Mucosa of stomach (tissue), 1 donor: ENCODE measurements at regions not wholly inside any gene's neighbourhood (a gene's known extent, or its start where the extent isn't known, plus 50 kb on each side); places are given as distances from the start of the nearest gene placed in this dataset.

Experiments used
- H3K27me3 ChIP-seq: one replicate; pipeline ENCODE4 v1.7.0; 2013; ENCODE audit warnings: mild to moderate bottlenecking, low read length; ENCODE audit not compliant: control insufficient read depth, insufficient read depth
- H3K36me3 ChIP-seq: one replicate; pipeline ENCODE4 v1.7.0; 2013; ENCODE audit warnings: low read length; ENCODE audit not compliant: control insufficient read depth, insufficient read depth
- H3K4me1 ChIP-seq: one replicate; pipeline ENCODE4 v1.7.0; 2013; ENCODE audit warnings: mild to moderate bottlenecking, low read length; ENCODE audit not compliant: control insufficient read depth, insufficient read depth
- H3K4me3 ChIP-seq: one replicate; pipeline ENCODE4 v1.7.0; 2013; ENCODE audit warnings: low read length
- H3K9ac ChIP-seq: one replicate; pipeline ENCODE4 v1.7.0; 2013; ENCODE audit warnings: mild to moderate bottlenecking, low read length, moderate library complexity
- H3K9me3 ChIP-seq: one replicate; pipeline ENCODE4 v1.7.0; 2013; ENCODE audit warnings: mild to moderate bottlenecking, low read length, moderate library complexity; ENCODE audit not compliant: control insufficient read depth
- donor health status: Pancreatic carcinoma.

DNA sequence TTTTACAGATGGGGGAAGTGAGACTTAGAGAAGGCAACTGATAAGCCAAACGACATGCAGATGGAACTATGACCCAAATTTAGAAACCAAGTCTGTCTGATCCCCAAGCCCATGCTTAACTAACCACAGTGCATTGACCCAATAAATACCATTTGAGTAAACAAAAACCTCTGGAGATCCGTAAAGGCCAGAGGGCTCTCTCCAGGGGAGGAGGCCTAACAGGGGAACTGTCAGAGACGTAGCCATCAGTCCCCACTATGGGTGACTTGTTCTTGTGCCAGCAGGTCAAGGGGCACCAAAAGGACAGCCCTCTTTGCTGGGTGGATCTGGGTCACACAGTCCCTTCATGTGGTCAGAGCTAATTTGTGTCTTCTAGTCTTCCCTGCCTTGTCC is 420.2 kb downstream of the BCOR start:
- no peaks in the 10 kb centered on the region for H3K36me3 ChIP-seq

DNA sequence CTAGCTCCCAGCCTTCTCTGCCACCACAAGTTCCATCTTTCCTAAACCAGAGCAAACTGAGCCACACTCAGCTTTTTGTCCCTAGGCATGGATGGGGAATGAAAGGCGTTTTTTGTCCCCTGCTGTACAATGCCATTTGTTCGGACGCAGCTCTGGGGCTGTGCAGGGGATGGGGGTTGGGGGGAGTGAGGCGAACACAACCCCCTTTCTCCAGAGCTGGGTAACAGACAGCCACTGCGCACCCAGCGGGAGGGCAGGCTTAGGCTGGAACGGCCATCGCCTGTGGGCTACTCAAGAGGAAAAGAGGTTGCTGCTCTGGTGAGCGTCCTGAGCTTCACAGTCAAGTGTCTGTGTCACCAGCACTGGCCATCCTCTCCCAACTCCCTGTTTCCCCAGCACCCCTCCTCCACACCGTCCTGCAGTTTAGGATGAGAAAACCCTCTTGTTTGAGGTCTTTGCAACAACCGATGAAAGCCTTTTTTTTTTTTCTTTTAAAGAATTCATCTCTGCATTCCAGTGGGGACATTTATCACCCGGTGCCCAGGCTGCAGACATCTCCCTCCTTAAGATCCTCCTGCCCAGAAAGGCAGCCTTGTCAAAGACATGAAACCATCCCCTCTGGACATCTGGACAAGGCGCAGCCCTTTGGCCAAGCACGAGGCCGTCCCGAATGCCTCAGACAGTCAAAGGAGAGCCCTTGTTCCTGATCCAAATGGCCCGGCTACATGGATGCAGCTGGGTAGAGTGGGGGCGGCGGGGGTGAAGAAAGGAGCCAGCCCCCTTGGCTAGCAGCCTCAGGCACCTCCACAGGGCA is 419.6 kb downstream of the BCOR start:
- no peaks in the 10 kb centered on the region for H3K27me3 ChIP-seq
- H3K4me3 ChIP-seq, result no peak overlapping the region
- H3K9me3 ChIP-seq, result no peaks in the 10 kb centered on the region
- H3K4me1 ChIP-seq, result peaks cover 3% of the 10 kb centered on the region
- no peak overlapping the region for H3K9ac ChIP-seq
- no peaks in the 10 kb centered on the region for H3K36me3 ChIP-seq

More for the DNA sequence above, 420.2 kb downstream of the BCOR start:
- Histone ChIP-seq H3K4me1 (peaks cover 3% of the 10 kb centered on the region), H3K9ac (no peak overlapping the region), H3K9me3 (no peaks in the 10 kb centered on the region), H3K27me3 (no peaks in the 10 kb centered on the region), H3K4me3 (no peak overlapping the region)

DNA sequence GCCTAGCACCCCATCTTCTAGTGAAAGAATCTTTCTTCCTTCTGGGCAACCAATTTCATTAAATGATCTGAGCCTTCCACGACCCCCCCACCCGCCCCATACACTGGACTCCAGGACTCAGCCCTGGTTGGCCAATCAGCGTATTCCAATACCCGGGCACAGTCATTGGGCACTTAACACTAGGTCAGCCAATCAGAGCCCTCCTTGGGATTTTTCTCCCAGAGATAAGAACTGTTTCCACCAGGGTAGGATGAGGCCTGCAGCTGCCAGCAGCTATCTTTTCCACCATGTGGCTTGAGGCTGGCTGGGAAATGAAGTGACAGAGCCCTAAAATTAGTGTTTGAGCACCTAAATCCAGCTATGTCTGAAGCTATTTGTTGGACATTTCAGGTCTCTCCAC is 418.8 kb downstream of the BCOR start:
- H3K9me3 ChIP-seq, result no peaks in the 10 kb centered on the region
- no peaks in the 10 kb centered on the region for H3K36me3 ChIP-seq
- H3K27me3 ChIP-seq, result no peaks in the 10 kb centered on the region
- H3K9ac ChIP-seq, result no peak overlapping the region
- H3K4me3 ChIP-seq, result no peak overlapping the region
- peaks cover 3% of the 10 kb centered on the region for H3K4me1 ChIP-seq

DNA sequence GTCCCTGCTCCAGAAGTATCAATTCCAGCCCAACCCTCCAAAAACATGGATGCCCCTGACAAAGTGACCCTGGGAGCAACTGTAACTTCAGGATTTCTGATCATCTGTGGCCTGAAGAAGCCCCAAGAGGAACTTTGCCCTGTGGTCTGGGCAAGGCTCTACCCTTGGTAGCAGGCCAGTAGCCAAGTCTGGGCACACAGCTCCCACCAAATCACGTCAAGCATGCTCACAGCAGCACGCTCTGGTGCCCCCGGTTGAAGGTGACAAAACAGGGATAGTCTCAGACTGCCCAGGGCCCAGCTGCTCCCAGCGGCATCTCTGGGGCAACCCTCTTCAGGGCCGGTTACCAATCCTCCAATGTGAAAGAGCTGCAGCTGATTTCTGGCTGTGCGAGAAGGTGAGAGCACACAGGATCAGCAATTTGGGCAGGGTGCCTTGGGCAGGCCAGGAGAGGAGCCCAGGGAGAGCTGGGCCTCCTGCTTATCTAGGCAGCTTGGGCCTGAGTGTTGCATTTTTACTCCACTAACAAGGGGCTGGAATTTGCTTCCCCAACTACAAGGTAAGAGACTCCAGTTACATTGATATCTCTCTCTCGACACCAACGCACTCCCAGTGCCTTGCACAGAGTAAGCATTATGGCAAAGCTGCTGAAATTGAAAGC is 418.1 kb downstream of the BCOR start:
- H3K4me3 ChIP-seq, result no peak overlapping the region
- H3K9me3 ChIP-seq, result no peaks in the 10 kb centered on the region
- no peak overlapping the region for H3K9ac ChIP-seq
- no peaks in the 10 kb centered on the region for H3K27me3 ChIP-seq
- H3K36me3 ChIP-seq, result no peaks in the 10 kb centered on the region
- H3K4me1 ChIP-seq, result peaks cover 3% of the 10 kb centered on the region

DNA sequence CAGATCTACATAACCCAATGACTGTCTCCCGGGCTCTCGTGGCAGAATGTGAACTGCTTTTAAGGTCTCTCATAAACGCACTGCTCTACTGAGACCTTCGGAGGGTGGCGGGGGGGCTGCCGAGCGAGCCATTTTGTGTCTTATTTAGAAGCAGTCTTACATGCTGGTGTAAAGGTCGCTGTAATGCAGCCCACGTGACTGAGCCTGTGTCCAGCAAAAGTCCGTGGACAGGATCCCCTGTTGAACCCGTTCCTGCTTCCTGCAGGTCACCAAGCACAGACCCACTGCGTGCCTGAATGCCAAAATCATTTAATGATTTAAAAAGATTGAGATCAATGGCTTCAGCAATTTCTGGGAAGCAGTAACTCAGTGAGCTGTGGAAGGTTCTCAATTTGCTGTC is 415.9 kb downstream of the BCOR start:
- H3K9me3 ChIP-seq, result no peaks in the 10 kb centered on the region
- H3K4me1 ChIP-seq, result peaks cover 3% of the 10 kb centered on the region
- no peaks in the 10 kb centered on the region for H3K27me3 ChIP-seq
- H3K4me3 ChIP-seq, result no peak overlapping the region
- no peaks in the 10 kb centered on the region for H3K36me3 ChIP-seq
- no peak overlapping the region for H3K9ac ChIP-seq

DNA sequence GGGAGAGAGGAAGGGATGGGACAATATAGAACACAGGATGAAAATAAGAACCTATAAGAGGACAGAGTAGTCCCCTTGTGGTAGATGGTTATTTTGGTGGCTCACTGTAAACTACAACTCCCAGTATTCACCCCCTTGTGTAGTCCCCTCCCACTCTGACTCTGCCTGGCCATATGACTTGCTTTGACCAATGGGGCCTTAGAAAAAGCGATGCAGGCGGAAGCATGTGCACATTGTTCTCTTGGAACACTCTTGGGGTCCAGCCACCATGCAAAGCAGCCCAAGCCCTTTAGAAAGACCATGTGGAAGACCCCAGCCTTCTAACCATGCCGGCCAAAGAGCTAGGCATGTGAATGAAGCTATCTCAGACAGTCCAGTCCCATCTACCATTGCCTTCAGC is 415.0 kb downstream of the BCOR start:
- no peaks in the 10 kb centered on the region for H3K36me3 ChIP-seq
- H3K9me3 ChIP-seq, result no peaks in the 10 kb centered on the region
- H3K4me3 ChIP-seq, result no peak overlapping the region
- H3K9ac ChIP-seq, result no peak overlapping the region
- peaks cover 3% of the 10 kb centered on the region for H3K4me1 ChIP-seq
- H3K27me3 ChIP-seq, result no peaks in the 10 kb centered on the region

DNA sequence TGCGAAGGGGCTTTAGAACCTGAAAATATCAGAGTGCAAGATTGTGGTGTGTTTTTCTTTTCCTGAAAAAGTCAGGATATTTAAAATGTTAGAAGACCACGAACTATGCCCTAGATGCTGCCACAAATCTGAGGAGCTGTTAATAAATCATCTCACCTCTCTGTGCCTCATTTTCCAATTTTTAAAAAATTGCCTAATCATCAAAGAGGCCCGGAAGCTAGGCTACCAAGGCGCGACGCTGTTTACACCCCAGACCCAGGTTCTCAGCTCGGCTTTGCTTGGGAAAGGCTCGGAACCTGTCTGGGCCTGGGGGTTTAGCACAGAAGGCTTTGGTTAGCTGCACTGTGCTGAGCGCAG is 409.6 kb downstream of the BCOR start:
- Histone ChIP-seq H3K36me3 (no peaks in the 10 kb centered on the region), H3K27me3 (no peaks in the 10 kb centered on the region), H3K4me3 (no peak overlapping the region), H3K9me3 (no peaks in the 10 kb centered on the region), H3K9ac (no peak overlapping the region), H3K4me1 (no peaks in the 10 kb centered on the region)

DNA sequence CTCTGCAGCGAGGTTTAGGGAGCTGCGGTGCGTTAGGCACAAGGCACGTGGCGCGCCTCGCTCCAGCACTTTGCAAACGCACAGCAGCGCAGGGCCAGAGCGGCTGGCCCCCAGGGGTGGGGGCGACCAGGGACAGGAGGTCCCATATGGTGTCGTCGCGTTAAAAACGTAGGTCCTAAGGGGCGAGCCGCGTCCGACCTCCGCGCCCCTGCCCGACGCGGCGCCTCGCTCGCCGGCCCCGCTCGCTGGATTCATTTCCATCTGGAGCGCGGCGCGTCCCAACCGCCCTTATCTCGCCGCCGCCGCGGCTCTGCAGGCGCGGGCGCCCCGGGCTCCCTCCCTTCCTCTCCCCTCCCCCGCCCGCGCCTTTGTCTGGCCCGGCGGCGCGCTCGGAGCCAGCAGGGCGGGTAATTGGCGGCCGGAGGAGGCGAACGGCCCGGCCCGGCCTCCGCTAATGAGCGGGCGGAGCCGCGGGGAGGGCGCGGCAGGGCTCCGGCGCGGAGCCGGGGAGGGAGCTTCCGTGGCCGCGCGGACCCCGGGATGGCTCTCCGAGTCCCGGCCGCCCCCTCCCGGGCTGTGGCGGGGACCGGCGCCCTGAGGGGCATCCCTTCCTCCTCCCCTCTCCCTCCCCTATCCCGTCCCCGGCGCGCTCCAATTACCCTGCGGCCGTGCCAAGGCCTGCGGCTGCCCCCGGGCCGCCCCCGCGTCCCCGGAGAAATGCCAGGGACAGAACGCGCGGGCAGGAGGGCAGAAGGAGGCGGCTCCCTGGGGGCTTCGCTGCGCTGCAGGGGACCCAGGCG is 409.0 kb downstream of the BCOR start:
- H3K27me3 ChIP-seq, result no peaks in the 10 kb centered on the region
- H3K36me3 ChIP-seq, result no peaks in the 10 kb centered on the region
- H3K9me3 ChIP-seq, result no peaks in the 10 kb centered on the region
- H3K4me3 ChIP-seq, result no peak overlapping the region
- peak overlapping the region; percentile 41 for H3K9ac ChIP-seq
- H3K4me1 ChIP-seq, result no peaks in the 10 kb centered on the region

DNA sequence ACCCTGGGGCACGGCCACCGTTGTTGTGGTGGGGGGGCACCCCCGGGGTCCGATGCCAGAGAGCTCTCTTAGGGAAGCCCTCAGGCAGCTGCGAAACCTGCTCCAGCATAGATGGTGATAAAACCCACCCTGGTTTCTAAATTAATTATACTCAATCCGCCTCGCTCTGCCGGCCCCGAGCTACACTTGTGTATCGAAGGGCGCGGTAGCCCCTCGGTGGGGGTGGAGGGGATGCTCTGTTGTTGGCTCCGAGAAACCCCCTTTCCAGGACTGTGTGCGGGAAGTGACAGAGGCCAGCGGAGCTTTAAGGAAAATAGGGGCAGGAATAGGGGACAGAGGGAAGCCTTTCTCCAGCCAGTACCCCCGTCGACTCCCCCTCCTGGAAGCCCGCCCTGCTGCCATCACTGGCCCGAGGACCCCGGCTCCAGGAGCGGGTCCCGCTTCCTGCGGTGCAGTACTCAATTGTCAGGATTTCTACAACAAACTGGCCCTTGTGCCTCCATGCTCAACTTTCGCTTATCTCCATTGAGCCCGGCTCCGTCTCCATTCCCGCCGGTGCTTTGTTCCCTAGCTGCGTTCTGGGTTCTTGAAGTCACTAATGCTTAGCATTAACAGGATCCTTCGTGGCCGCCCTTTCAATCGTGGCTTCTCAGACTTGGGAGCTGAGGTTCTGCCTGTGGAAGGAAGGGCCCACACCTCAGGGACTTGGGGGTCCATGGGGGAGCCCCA is 408.2 kb downstream of the BCOR start:
- no peaks in the 10 kb centered on the region for H3K9me3 ChIP-seq
- H3K4me1 ChIP-seq, result no peaks in the 10 kb centered on the region
- H3K27me3 ChIP-seq, result no peaks in the 10 kb centered on the region
- H3K4me3 ChIP-seq, result no peak overlapping the region
- H3K36me3 ChIP-seq, result no peaks in the 10 kb centered on the region
- H3K9ac ChIP-seq, result peak overlapping the region; percentile 41

DNA sequence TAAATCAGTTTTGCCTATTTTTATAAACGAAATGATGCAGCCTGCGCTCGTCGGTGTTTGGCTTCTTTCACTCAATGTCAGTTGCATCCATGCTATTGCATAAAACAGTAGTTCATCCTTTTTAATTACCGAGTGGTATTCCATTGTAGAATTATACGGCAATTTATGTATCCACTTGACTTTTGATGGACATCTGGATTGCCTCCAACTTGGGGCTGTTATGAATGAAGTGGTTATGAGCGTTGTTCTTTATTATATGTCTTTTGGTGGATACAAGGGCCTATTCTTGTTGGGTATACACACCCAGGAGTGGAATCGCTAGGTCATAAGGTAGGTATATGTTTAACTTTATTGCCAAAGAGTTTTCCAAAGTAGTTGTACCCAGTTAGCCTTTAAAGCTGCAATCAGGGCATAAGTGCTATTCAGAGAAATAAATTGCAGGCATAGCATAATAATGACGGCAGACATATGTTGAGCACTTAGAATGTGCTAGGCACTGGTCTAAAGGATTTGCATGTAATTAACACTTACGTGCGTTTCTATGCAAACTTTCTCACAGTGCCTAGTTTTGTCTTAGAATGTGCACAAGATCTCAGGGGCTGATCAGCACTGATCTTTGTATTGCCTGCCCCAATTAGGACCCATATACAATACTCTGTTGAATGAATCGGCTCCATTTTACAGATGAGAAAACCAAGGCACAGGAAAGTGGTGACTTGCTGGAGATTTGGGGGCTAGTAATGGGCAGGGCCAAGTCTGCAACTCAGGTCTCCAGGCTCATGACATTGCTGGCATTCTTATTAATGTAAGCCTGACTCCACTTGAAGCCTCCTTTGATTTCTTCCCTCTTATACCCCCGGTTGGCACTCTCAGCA is 407.0 kb downstream of the BCOR start:
- Histone ChIP-seq H3K36me3 (no peaks in the 10 kb centered on the region), H3K9me3 (no peaks in the 10 kb centered on the region), H3K4me3 (no peak overlapping the region), H3K4me1 (no peaks in the 10 kb centered on the region), H3K27me3 (no peaks in the 10 kb centered on the region), H3K9ac (no peak overlapping the region)

DNA sequence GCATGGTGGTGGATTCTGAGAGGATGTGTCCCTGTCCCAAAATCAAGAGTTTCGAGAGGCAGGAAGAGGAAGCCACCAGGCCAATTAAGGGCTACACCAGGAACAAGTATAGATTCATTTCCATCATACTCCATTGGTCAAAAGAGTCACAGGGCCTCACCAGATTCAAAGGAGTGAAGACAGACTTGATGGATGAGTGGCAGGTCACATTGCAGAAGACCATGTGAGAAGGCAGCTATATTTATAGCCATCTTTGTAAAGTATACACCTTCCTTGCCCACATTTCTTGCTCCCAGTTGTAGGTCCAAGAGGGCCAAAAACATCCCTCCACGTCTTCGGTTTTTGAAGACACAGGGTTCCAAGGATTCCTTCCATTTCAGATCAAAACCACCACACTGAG is 406.0 kb downstream of the BCOR start:
- H3K36me3 ChIP-seq, result no peaks in the 10 kb centered on the region
- H3K9me3 ChIP-seq, result no peaks in the 10 kb centered on the region
- H3K4me1 ChIP-seq, result no peaks in the 10 kb centered on the region
- no peak overlapping the region for H3K4me3 ChIP-seq
- H3K27me3 ChIP-seq, result no peaks in the 10 kb centered on the region
- H3K9ac ChIP-seq, result no peak overlapping the region
